Endothelial cell of umbilical vein (primary cell): ENCODE measurements at regions not wholly inside any gene's neighbourhood (a gene's known extent, or its start where the extent isn't known, plus 50 kb on each side); places are given as distances from the start of the nearest gene placed in this dataset.

ENCODE experiments used
- CTCF ChIP-seq, 2 donors: IDR thresholded peaks; 1 replicate in 1 of 2; 2 replicates in 1 of 2; pipeline ENCODE4 v1.5.1; 2011; ENCODE audit warnings: low read length in 2 of 2, mild to moderate bottlenecking in 2 of 2, moderate library complexity in 2 of 2, control low read depth in 1 of 2, inconsistent platforms in 1 of 2, low read depth in 1 of 2; ENCODE audit not compliant: insufficient read depth in 1 of 2; ENCODE audit errors: extremely low read depth in 1 of 2
- EZH2 ChIP-seq: IDR thresholded peaks from 2 replicates; pipeline ENCODE4 v1.6.1; 2012; ENCODE audit warnings: borderline replicate concordance, low read depth, mild to moderate bottlenecking, moderate library complexity, low read length, inconsistent platforms; ENCODE audit not compliant: severe bottlenecking
- MYC ChIP-seq: IDR thresholded peaks from one replicate; pipeline ENCODE4 v1.6.1; 2011; ENCODE audit warnings: mild to moderate bottlenecking, low read depth, low read length
- POLR2A ChIP-seq: IDR thresholded peaks from 2 replicates; pipeline ENCODE4 v1.6.1; 2012; ENCODE audit warnings: low read depth, mild to moderate bottlenecking, control low read depth, low read length

- TF ChIP-seq EZH2 = no peak
- no peak for TF ChIP-seq CTCF (IDR thresholded peaks at IDR 0.05; ENCODE audit: extremely low read depth in 1 of 2, insufficient read depth in 1 of 2, low read depth in 1 of 2, low read length in 2 of 2)
- no peak for TF ChIP-seq POLR2A
- TF ChIP-seq MYC = no peak
Measured at GRCh38 chr11:23687991-23688390, 808.9 kb upstream of the LUZP2 start.
